ENCODE measurements at regions not wholly inside any gene's neighbourhood (a gene's known extent, or its start where the extent isn't known, plus 50 kb on each side); places are given as distances from the start of the nearest gene placed in this dataset.

- no peak for TF ChIP-seq CTCF (conservative IDR thresholded peaks at IDR 0.05; ENCODE audit: low read depth in 2 of 2)
- no peak for TF ChIP-seq CREB1 (CRISPR knock-in tag; IDR thresholded peaks at IDR 0.05; ENCODE audit: low read depth)
- no peak for TF ChIP-seq JUNB (IDR thresholded peaks at IDR 0.05; ENCODE audit: unreplicated experiment)
- no peak for TF ChIP-seq REST (IDR thresholded peaks at IDR 0.05; ENCODE audit: unreplicated experiment)
- no peak for TF ChIP-seq EZH2phosphoT487 (IDR thresholded peaks at IDR 0.05; ENCODE audit: unreplicated experiment)
- TF ChIP-seq EZH2 (IDR thresholded peaks at IDR 0.05; ENCODE audit: low read depth, unreplicated experiment) = no peak
These were observed 652.1 kb downstream of the CBLN4 start for GRCh38 chr20:55353206-55353605.

Data from GM23338 (cell line).